BE2C (cell line): ENCODE measurements at regions not wholly inside any gene's neighbourhood (a gene's known extent, or its start where the extent isn't known, plus 50 kb on each side); places are given as distances from the start of the nearest gene placed in this dataset.

ENCODE experiments used
- DNase-seq: peaks from one replicate; pipeline ENCODE4 v3.0.0-alpha.2; 2020
- H3K27me3 ChIP-seq: fragments of 250-450 bp; sonication (Bioruptor Pico); 2 replicates; pipeline ENCODE4 v1.5.1; 2020; ENCODE audit warnings: mild to moderate bottlenecking
- H3K36me3 ChIP-seq: fragments of 250-450 bp; sonication (Bioruptor Pico); 2 replicates; pipeline ENCODE4 v1.5.1; 2020; ENCODE audit warnings: mild to moderate bottlenecking
- H3K4me1 ChIP-seq: fragments of 250-450 bp; sonication (Bioruptor Pico); 2 replicates; pipeline ENCODE4 v1.5.1; 2020
- H3K4me3 ChIP-seq: 2 replicates; pipeline ENCODE4 v1.5.1; 2011; ENCODE audit warnings: low read depth, low read length
- H3K9me3 ChIP-seq: fragments of 250-450 bp; sonication (Bioruptor Pico); 2 replicates; pipeline ENCODE4 v1.5.1; 2020
- CTCF ChIP-seq: IDR thresholded peaks from 2 replicates; pipeline ENCODE4 v1.5.1; 2012; ENCODE audit warnings: mild to moderate bottlenecking, low read depth, low read length

DNA sequence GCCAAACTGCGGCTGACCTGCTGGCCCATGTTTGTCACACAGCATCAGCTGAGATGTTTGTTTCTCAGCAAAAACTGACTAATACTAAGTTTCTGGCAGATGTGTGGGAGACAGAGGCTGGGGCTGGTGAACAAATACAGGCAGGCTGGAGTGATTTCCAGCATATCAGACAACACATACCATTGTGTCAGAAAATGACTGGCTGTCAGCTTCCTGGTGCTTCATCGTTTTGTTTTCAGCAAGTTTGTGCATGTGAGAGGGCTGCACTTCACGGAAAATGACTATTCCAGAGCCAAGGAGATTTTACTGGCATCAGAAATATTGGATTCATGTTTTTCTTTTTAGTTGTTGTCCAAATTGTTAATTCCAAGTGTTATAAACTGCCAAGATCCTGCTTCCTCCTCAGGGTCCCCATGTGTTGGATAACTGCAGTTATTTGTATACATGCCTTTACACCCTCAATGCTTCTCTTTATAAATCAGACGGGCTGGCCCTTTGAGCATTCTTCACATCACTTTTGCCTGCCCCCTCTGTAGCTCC, 145.7 kb downstream of the GALC start:
- H3K36me3 ChIP-seq: no peaks in the 10 kb centered on the region
- H3K27me3 ChIP-seq: no peaks in the 10 kb centered on the region; the same call in 1 of the 2 replicates
- no peak for TF ChIP-seq CTCF
- DNase-seq: no peak
- no peaks in the 10 kb centered on the region for H3K9me3 ChIP-seq
- no peak overlapping the region for H3K4me3 ChIP-seq
- no peaks in the 10 kb centered on the region for H3K4me1 ChIP-seq

- no peak for TF ChIP-seq CTCF
- DNase-seq: no peak
- Histone ChIP-seq H3K4me1 (no peaks in the 10 kb centered on the region), H3K9me3 (no peaks in the 10 kb centered on the region), H3K4me3 (no peak overlapping the region), H3K27me3 (no peaks in the 10 kb centered on the region; the same call in 1 of the 2 replicates), H3K36me3 (no peaks in the 10 kb centered on the region)
These were observed 152.1 kb downstream of the GALC start for GRCh38 chr14:87840906-87841305.

DNA sequence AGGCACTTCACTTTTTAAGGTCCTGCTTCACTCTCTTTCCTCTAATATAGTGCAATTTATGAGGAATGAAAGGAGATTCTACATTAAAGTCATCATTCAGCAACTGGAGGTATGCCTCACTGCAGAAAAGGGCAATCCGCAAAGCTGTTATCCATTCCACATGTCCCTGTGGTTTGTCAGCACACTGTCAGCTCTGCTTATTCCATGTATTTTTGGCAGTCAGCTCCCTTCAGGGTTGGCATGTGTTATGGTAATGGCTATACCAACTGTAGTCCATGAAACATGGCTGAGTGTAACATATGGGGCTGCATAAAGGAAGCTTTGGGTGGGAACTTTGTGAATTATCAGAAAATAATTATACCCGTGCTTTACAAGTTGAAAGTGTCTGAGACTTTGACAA, 154.1 kb downstream of the GALC start:
- DNase-seq: no peak
- TF ChIP-seq CTCF: no peak
- Histone ChIP-seq H3K4me3 (no peak overlapping the region), H3K9me3 (no peaks in the 10 kb centered on the region), H3K36me3 (no peaks in the 10 kb centered on the region), H3K4me1 (no peaks in the 10 kb centered on the region), H3K27me3 (no peaks in the 10 kb centered on the region; the same call in 1 of the 2 replicates)

- Histone ChIP-seq H3K27me3 (no peaks in the 10 kb centered on the region), H3K4me3 (no peak overlapping the region), H3K36me3 (no peaks in the 10 kb centered on the region), H3K4me1 (no peaks in the 10 kb centered on the region), H3K9me3 (no peaks in the 10 kb centered on the region; the same call in 1 of the 2 replicates)
- no peak for DNase-seq
- TF ChIP-seq CTCF: no peak
These were observed 155.7 kb downstream of the GALC start for GRCh38 chr14:87837296-87837695.

- DNase-seq: no peak
- no peak for TF ChIP-seq CTCF
- no peaks in the 10 kb centered on the region for H3K4me1 ChIP-seq
- H3K36me3 ChIP-seq: no peaks in the 10 kb centered on the region
- H3K9me3 ChIP-seq: no peaks in the 10 kb centered on the region; the same call in 1 of the 2 replicates
- no peak overlapping the region for H3K4me3 ChIP-seq
- no peaks in the 10 kb centered on the region for H3K27me3 ChIP-seq
These were observed 158.4 kb downstream of the GALC start for GRCh38 chr14:87834594-87834993.

DNA sequence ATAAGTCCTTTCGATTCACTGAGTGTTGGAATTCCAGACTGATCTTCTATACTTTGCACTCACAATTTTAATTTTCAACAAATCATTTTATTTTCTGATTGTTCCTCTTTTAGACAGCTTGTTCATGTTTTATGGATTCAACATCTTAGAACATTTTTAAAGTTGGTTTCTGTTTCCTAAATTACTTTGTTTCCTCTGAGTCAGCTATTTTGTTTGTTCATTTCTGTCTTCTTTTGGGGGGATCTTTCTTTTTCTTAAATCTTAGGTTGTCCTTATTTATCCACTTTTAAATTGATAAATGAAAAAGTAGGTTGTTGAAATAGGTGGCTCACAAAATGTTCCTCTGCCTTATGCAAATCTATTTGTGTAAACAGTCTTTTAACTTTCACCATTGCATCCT, 160.0 kb downstream of the GALC start:
- H3K9me3 ChIP-seq: no peaks in the 10 kb centered on the region; the same call in 1 of the 2 replicates
- no peak overlapping the region for H3K4me3 ChIP-seq
- H3K36me3 ChIP-seq: no peaks in the 10 kb centered on the region
- DNase-seq: no peak
- H3K27me3 ChIP-seq: no peaks in the 10 kb centered on the region
- no peaks in the 10 kb centered on the region for H3K4me1 ChIP-seq
- TF ChIP-seq CTCF: no peak
